ENCODE measurements at regions not wholly inside any gene's neighbourhood (a gene's known extent, or its start where the extent isn't known, plus 50 kb on each side); places are given as distances from the start of the nearest gene placed in this dataset.

DNA sequence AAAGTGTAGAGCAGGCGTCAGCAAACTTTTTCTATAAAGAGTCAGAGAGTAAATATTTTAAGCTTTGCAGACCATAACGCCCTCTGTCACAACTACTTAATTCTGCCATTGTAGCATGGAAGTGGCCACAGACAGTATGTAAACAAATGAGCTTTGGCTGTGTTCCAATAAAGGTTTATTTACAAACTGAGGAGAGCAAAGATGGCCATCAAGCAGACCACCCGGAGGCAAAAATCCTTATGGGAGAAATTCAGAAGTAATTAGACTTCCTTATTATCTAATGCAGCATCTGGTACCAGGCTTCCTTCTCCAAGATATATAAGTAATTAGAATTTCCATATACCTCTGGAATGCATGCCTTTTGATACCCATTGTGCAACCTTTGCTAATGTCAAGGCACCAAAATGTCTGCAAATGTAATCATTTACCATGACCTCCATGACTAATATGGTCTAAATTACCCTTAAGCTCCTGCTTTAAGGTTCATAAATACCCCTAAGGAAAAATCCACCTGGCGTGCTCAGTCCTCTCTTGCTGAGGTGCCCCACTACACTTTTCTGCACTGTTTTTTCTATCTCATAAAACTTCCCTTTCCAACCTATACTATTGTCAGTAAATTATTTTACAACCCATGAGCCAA lies 377.8 kb downstream of the MATN1 start:
- no peak for DNase-seq

DNA sequence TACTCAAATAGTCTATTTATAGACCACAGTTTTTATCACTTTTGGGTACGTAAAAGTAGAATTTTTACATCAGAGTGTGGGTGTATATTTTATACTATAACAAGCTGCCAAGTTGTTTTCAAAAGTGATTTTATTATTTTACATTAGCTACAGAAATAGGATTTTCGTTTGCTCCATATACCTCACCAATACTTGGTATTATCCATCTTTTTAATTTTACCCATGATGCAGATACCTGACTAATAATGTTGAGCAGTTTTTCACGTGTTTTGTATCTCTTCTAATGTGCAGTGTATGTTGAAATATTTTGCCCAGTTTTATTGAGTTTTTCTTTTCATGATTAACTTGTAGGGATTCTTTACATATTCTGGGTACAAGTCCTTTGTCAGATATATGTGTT lies 379.8 kb downstream of the MATN1 start:
- DNase-seq, result no peak

DNA sequence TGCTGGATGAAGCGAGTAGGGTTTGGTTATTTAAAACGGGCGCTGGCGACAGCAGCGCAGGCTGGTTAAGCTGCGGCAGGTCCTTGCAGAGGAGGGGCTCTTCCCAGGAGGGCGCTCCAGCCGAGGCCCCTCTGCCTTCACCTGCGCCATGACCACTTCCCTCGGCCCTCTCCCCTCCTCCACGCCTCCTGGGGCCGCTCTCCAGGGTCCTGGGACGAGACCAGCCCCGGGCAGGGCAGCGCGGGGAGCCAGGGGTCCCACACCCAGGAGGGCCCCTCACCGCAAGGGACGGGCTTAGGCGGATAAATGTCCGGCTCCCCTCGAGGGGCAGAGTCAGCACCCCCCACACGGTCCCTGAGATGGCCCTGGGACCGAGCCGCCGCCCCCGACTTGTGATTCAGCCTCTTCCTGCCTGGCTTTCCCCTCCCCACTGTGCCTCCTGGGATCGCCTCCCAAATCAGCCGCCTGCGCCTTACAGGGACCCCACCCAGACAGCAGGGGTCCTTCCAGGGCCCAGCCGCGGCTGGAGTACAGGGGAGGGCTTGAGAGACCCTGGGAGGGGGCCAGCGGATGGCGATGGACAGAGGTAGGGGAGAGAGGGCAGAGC lies 380.7 kb downstream of the MATN1 start:
- no peak for DNase-seq

DNA sequence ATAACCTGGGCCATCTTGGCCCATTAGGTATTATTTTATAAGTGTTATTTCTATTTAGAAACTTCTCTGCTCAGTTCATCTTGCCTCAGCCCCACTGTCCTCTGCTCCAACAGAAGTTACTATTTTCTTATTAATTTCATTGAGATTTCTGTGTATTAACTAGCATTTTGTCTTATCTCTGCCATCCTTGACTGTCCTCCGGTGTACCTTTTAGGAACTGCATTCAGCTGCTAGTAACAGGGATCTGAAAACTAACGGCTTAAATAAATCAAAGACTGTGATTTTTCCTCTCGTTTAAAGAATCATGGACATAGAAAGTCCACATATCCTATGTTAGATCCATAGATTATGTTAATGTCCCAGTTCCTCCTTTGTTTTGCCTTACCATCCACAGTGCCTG lies 382.5 kb downstream of the MATN1 start:
- no peak for DNase-seq

DNA sequence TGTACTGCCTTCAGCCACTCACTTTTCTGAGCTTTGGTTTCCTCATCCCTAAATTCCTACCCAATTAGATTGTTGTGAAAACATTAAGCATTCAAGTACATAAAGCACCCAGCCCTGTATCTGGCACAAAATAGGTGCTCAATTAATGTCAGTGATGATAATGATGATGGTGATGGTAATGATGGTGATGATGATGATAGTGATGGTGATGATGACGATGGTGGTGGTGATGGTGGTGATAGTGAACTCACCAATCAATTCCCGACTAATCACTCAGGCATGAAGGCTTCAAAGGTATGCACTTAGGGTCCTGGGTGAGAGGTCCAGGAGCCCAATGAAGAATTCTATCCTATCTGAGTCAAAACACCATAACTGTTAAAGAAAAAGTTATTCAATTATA lies 383.5 kb downstream of the MATN1 start:
- DNase-seq, result no peak

DNA sequence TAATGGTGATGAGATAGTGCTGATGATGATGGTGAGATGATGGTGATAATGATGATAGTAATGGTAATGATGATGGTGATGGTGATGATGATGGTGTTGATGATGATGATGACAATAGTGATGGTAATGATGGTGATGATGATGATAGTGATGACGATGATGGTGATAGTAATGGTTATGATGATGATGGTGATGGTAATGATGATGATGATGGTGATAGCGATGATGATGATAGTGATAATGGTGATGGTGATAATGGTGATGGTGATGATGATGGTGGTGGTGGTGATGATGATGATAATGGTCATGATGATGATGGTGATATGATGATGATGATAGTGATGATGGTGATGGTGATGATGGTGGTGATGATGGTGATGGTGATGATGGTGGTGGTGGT lies 384.6 kb downstream of the MATN1 start:
- DNase-seq, result no peak

DNA sequence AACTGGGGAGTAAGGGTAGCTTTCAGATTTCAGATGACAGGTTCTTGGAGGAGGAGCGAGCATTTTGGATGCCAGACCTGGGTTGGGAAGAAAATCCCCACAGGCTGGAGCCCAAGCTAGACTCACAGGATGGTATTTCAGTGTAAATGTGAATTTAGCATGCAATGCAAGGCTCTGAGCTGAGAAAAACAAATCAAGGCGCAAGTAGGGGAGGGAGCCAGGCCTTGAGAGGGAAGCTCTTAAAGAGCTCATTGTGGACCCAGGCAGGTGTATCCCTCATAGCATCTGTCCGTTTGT lies 386.1 kb downstream of the MATN1 start:
- no peak for DNase-seq

DNA sequence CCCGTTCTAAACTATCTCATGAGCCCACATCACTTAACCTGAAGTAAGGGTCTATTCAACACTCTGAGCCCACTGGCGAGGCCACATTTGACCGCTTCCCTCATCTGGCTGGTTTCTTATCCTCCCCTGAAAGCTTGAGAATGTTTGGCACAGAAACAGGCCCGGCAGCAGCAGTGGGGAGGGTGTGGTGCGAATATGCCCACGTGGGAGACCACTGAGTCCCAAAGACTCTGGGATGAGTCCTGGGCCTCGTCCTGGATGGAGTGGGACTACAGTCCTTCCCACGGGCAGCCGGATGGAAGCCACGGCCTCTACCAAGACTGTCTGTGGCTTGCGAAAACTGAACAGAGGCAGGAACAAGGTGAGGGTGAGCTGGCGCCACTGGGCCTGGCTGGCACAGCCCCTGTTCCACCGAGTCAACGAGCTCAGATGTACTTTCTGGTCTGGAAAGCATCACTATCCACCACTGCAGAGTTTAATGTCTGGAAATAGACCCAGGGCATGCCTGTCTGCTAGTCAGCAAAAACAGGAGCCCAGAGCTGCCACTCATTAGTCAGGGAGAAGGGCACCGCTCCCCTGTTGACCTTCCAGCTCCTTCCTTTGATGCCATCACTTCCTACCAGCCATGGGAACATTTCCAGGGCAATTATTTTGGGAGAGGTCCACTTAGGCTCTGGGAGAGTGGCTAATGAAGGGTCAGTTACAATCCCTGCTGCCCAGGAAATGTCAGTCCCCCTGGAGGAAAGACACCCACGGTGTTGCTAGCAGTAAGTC lies 386.6 kb downstream of the MATN1 start:
- no peak for DNase-seq

DNA sequence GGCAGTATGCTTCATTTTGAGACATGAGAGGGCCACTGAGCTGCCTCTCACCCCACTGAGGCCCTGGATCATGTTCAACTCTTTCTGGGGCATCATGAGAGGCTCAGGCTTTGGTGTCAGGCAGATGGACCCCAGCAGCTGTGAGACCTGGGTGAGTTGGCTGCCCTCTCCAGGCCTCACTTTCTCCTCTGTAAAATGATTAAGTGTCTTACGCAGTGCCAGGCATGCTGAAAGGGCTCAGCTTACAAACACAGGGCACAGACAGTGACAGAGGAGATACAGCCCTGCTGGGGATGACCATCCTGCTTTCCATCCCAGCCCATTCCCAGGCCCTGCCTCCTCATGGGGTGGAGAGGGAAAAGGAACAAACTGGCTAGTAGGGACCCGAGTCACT lies 387.4 kb downstream of the MATN1 start:
- DNase-seq, result no peak

DNA sequence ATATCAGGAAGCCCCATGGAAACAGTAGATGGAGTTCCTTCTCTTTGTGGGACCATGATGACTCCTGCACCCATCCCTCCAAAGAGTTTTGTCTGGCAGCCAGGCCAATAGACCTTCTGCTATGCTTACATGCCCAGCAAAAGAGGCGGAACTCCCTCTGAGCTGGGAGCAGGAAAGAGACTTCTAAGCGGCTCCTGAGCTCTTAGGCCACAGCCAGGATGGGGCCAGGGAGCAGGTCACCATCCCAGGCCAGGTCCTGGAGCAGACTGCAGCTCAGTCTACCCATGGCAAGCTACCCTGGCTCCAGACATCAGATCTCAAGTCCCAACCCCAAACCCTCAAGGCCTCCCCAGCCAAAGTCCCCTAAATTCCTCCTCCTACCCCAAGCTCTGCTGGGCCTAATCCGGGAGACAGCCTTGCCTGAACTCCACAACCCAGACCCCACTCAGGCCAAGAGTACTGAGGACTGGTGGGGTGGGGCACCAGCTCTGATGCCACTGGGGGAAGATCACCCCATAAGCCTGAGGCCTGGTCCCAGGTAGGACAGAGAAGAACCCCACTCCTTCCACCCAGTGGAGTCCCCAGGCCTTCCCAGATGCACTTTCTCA lies 387.9 kb downstream of the MATN1 start:
- DNase-seq, result no peak

DNA sequence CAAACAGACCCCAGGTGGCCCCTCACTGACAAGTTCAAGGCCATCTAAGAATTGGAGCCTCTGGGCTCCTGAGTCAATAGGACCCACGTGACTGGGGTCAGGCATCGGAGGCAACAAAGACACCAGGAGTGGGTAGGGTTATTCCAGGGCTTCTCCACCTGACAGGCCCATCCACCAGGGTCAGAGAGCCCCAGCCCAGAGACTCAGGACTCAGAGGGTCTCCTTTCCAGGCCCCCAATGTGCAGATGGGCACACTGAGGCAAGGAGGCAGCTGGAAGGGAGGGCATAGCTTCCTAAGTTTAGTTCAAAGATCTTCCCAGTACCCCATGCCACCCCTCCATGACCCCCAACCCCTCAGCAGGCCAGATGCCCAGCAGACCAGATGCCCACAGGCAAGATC lies 388.6 kb downstream of the MATN1 start:
- DNase-seq, result no peak

DNA sequence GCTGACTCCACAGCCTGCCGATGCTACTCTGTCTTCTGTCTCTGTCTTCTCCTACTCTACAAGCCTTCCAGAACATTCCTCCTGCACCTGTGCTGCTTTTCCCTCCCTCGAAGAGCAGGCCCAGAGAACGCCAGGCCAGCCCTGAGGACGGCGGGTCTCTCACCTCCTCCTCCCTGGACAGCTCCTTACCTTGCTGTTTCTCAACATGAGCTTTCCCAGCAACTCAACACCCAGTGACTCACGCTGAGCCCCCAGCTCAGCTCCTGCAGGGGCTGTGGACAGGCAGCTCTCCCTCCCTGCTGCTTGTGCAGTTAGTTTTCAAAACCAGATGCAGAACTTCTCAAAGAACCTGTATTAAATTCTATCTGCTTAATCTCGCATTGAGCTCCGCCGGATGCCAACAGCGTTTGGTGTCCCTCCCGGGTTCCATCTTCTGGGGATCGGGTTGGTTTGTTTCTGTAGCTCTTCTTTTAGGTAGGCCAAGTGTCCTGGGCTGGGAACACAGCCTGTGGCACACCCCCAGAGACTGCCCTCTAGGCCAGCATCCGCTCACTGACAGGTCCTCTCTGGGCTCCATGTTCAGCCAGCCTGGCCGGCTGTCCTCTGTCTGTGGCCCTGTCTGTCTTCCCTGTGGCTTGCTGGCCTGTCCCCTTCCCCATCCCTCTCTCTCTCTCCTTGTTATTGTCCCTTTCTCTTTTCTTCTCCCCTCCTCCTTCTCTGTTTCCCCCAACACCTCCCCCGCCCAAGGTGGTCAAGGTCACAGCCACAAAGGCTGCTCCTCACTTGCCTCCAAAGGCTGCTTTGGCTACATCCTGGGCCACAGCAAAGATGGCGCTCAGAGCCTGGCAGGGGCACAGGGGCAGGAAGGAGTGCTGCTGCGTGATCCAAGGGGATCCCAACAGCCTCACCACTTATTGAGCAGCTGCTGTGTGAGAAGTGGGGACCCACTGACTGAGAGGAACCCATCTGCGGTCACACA lies 391.0 kb downstream of the MATN1 start:
- DNase-seq, result no peak

DNA sequence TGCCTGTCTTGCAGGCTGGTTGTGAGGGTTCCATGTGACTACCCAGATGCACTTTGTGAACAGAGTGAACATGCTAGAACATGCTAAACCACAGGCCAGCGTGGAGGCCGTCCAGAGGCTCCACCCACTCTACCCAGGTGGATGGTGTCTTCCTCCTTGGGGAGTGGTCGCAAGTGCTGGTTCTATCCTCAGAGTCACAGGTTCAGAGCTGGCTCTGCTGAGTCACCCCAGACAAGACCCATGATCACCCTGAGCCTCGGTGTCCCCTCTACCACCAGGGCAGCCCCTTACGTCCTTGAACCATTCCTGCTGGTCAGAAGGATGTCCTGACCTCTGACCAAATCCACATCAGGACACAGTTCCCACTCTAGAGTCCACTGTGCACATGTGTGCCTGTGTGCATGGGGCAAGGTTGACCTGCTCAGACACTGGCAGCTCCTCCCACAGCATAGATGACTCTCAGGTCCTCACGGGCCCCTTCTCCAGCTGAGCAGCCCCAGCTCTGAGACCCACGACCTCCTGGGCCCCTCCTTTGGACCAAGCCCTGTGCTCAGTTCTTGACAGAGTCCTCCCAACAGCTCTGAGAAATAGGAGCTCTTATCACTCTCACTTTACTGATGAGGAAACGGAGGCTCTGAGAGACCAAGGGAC lies 391.8 kb downstream of the MATN1 start:
- no peak for DNase-seq

DNA sequence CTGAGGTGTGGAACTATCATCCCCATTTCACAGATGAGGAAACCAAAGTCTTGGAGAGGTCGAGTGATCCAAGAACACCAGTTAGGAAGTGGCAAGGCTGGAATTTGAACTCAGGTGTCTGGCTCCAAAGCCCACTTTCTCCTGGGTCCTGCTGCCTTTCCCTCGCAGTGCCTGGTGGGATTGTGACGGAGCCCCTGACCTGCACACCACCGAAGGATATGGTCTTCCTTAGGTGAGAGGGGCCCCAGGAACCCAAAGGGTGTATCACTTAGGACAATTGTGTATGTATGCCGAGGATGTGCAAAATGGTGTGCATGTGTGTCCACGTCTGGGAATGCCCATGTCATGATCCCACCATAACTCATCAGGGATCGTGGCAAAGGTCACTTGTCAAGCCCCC lies 392.7 kb downstream of the MATN1 start:
- DNase-seq, result no peak

DNA sequence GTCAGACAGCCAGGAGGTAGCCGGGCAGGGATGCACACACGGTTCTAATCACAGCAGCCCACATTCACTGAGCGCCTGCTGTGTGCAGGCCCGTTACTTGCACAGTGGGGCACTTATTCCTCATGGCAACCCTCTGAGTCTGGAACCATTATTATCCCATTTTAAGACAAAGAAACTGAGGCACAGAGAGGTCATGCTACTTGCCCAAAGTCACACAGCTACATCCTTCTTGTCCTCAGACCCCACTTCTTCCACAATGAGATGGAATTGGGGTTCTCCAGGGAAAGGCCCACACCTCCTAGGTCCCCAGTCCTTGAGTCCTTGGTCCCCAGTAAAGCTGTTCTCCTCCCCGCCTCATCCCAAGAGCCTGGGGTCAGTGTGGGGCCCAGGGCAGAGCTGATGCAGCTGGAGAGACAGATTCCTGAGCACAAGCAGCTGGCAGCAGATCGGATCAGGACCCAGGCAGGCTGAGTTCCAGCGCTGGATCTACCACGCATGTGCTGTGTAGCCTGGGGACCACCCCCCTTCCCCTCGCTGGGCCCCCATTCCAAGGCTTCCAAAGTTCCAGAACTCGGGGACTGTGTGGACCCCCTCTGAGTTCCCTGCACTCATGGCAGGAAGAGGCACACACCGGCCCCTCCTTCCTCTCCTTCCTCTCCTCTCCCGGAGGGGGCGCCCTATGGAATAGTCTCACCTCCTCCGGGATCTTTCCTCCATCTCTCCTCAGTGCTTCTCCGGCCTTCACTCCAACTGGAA lies 393.4 kb downstream of the MATN1 start:
- no peak for DNase-seq

DNA sequence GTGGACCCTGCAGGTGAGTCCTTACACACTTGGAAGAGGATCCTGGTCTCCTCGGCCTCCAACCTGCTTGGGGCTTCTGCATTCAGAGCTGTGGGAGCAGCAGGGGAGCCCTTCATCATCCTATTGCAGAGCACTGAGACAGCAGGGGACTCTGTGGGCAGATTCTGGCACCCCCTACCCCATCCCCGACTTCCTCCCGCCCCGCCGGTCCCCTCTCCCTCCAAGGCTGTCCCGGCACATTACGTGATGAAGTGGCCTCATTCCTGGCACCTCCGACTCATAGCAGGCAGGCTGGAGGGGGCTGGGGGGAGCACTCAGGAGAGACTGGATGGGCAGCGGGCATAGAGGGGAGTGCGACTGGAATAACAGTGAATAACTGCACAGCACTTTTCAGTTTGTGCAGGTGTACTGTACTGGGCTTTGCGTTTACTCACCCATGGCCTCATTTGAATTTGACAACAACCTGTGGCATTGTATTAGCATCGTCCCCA lies 394.1 kb downstream of the MATN1 start:
- no peak for DNase-seq

DNA sequence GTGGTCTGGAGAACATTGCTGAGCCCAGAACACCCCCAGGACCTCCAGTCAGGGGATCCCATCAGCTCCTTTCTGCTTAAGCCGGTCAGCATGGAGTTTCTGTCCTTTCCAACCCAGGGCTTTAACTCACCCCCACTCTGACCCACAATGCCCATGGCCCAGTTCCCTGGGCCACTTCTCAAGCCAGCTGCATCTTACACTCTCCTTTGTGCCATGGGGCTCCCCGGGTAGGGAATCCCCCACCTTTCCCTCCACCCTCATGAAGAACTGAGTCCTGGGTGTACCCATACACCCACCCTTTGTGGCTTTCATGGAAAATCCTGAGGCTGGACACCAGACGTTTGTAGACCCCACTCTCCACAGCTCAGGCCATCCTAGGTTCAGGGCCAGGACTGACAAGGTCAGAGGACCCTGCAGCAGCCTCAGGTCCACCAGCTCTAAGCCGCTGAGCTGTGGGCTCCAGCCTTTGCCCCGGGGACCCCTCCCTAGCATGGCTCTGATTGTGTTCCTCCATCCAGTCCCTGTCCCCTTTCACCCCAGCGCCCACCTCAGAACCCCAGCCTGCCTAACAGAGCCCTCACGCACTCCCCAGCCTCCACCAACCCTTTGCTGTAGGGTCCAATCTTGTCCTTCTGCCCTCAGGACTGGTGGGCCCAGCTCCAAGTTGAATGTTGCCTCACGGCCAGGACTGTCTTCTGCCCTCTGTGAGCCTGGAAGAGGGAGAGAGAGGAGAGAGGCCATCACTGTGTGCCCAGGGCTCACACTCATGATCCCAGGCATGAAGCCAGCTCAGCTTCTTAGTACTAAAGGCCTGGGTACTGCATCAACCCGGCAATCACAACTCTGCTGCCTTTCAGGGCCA lies 394.8 kb downstream of the MATN1 start:
- no peak for DNase-seq

DNA sequence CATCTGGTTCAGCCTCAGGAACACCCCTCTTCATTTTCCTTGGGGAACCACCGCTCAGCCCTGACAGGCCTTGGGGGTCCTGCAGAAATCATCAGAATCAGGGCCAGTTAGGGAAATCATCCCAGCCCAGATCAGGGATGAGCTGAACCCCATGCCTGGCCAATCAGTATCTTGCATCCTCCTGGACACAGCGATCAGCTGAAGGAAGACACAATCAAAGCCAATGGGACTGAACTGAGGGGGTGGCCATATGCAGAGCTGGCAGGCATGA lies 395.4 kb downstream of the MATN1 start:
- DNase-seq, result no peak

DNA sequence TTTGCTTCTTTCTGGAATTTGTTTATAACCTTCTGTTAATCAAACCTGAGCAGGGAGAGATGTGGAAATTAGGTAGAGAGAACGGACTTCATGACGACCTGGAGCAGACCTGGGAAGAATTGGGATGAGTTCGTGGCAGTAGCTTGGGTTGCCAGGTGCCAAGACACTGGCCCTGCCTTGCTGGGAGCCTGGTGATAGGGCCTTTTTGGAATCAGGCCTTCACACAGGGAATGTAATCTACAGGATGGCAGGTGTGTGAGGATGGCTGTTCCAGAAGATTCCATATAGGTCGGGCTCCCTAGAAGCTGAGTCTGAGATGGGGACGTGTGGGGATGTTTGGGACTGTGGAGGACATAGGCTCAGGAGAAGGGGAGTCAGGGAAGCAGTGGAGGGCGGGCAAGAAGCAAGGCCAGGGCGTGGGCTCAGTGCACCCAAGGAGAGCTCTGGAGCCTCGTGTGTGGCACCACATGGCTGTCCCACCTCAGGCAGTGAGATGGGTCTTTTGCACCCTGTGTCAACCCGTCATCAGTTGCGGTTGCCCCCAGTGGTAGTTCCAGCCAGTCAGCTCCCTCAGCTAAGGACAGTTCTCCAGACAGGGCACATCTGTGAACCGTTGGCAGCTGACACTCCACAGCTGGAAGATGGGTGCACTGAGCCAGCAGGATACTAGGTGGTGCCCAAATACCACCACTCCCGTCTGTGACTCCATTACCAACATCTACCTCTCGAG lies 395.9 kb downstream of the MATN1 start:
- no peak for DNase-seq

DNA sequence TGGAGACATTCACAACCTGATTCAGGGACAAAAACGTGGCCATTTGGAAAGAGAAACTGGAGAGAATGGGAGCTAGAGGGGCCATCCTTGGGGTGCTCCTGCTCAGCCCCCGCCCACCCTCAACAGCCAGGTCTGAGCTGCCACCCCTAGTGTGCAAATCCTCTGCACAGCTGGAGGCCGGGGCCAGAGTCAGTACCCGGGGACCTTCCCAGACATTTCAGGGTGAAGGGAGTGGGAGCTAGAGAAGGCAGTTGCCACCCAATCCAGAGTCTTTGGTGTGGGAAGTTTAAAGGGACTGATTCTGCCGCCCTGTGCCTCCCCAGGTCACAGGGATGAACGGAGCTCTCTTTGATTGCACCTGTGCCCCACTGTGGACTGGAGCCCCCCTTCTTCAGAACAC lies 397.4 kb downstream of the MATN1 start:
- DNase-seq, result no peak
